ENCODE measurements at regions not wholly inside any gene's neighbourhood (a gene's known extent, or its start where the extent isn't known, plus 50 kb on each side); places are given as distances from the start of the nearest gene placed in this dataset.

DNA sequence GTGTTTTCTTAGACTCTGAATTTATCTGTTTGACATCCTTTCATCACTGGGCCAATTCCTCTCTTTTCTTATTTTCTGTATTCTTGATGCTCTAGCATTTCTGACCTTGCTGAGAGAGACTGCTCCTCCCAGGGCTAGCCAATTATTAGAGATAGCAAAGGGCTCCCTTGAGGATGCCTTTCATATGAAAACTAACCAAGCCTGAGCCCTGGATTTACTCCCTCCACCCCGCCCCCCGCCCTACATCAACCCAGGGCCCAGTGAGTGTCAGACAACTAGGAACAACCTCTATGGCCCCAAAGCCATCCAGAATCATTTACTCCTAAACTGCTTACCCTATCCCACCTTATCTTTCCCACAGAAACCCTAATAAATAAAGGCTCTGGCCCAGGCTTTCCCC is 69.7 kb upstream of the LARS2 start:
- Histone ChIP-seq H4K20me1 (ENCODE audit: insufficient read depth) (no peaks in the 10 kb centered on the region), H3K9me2 (ENCODE audit: insufficient read depth) (no peaks in the 10 kb centered on the region), H3K27ac (no peak overlapping the region), H2AFZ (no peak overlapping the region), H3K4me2 (ENCODE audit: unreplicated experiment) (no peak overlapping the region), H3K9me3 (ENCODE audit: low read depth) (no peaks in the 10 kb centered on the region), H3K36me3 (ENCODE audit: low read depth) (no peaks in the 10 kb centered on the region), H3F3A (ENCODE audit: insufficient read depth) (no peaks in the 10 kb centered on the region), H3K4me1 (ENCODE audit: insufficient read depth) (no peaks in the 10 kb centered on the region), H3K79me2 (ENCODE audit: insufficient read depth) (no peaks in the 10 kb centered on the region), H3K4me3 (no peak overlapping the region), H3K27me3 (replicated peaks; ENCODE audit: insufficient read depth) (peaks cover 22% of the 10 kb centered on the region; the same call in 1 of the 2 replicates), H3K9ac (no peak overlapping the region)
- 40 to 59% methylated on average over 1 to 2 of the region's 2 CpGs for WGBS, 2 experiments (ENCODE audit: low coverage in 1 of 2, low lambda C conversion rate in 2 of 2, missing lambda C conversion rate in 2 of 2)
- DNase-seq = no peak
- TF ChIP-seq EZH2phosphoT487 (IDR thresholded peaks at IDR 0.05; ENCODE audit: insufficient read depth, low read depth) (no peak), EZH2 (IDR thresholded peaks at IDR 0.05; ENCODE audit: insufficient read depth, poor library complexity, severe bottlenecking) (no peak)
- in situ Hi-C loops (cut with MboI) = no loop called here

GRCh38 chr3:45319231-45319995 is 69.0 kb upstream of the LARS2 start:
- 64 to 69% methylated on average over 10 of the region's 10 CpGs for WGBS, 2 experiments (ENCODE audit: low coverage in 1 of 2, low lambda C conversion rate in 2 of 2, missing lambda C conversion rate in 2 of 2)
- DNase-seq = no peak
- no peak overlapping the region for H3K4me2 ChIP-seq (ENCODE audit: unreplicated experiment)
- no peaks in the 10 kb centered on the region for H3K9me2 ChIP-seq (ENCODE audit: insufficient read depth)
- TF ChIP-seq EZH2 (IDR thresholded peaks at IDR 0.05; ENCODE audit: insufficient read depth, poor library complexity, severe bottlenecking) (no peak), EZH2phosphoT487 (IDR thresholded peaks at IDR 0.05; ENCODE audit: insufficient read depth, low read depth) (no peak)
- H3K9me3 ChIP-seq (ENCODE audit: low read depth) = no peaks in the 10 kb centered on the region
- H2AFZ ChIP-seq = no peak overlapping the region
- H3K27me3 ChIP-seq (replicated peaks; ENCODE audit: insufficient read depth) = peaks cover 22% of the 10 kb centered on the region; the same call in 1 of the 2 replicates
- no peak overlapping the region for H3K27ac ChIP-seq
- in situ Hi-C loops (cut with MboI) = no loop called here
- no peaks in the 10 kb centered on the region for H3K36me3 ChIP-seq (ENCODE audit: low read depth)
- H3K4me3 ChIP-seq = no peak overlapping the region
- no peak overlapping the region for H3K9ac ChIP-seq
- no peaks in the 10 kb centered on the region for H3K4me1 ChIP-seq (ENCODE audit: insufficient read depth)
- no peaks in the 10 kb centered on the region for H4K20me1 ChIP-seq (ENCODE audit: insufficient read depth)
- no peaks in the 10 kb centered on the region for H3F3A ChIP-seq (ENCODE audit: insufficient read depth)
- H3K79me2 ChIP-seq (ENCODE audit: insufficient read depth) = no peaks in the 10 kb centered on the region

- no peak overlapping the region for H3K27ac ChIP-seq
- H3K27me3 ChIP-seq (replicated peaks; ENCODE audit: insufficient read depth) = peaks cover 22% of the 10 kb centered on the region; the same call in 1 of the 2 replicates
- no peaks in the 10 kb centered on the region for H3K36me3 ChIP-seq (ENCODE audit: low read depth)
- H3K4me3 ChIP-seq = no peak overlapping the region
- no peak for DNase-seq
- H3K9me2 ChIP-seq (ENCODE audit: insufficient read depth) = no peaks in the 10 kb centered on the region
- no peak overlapping the region for H3K9ac ChIP-seq
- no peak overlapping the region for H3K4me2 ChIP-seq (ENCODE audit: unreplicated experiment)
- no peaks in the 10 kb centered on the region for H3F3A ChIP-seq (ENCODE audit: insufficient read depth)
- TF ChIP-seq EZH2phosphoT487 (IDR thresholded peaks at IDR 0.05; ENCODE audit: insufficient read depth, low read depth) = no peak
- TF ChIP-seq EZH2 (IDR thresholded peaks at IDR 0.05; ENCODE audit: insufficient read depth, poor library complexity, severe bottlenecking) = no peak
- in situ Hi-C loops (cut with MboI) = no loop called here
- H3K9me3 ChIP-seq (ENCODE audit: low read depth) = no peaks in the 10 kb centered on the region
- no peak overlapping the region for H2AFZ ChIP-seq
- no peaks in the 10 kb centered on the region for H3K79me2 ChIP-seq (ENCODE audit: insufficient read depth)
- H4K20me1 ChIP-seq (ENCODE audit: insufficient read depth) = no peaks in the 10 kb centered on the region
- no peaks in the 10 kb centered on the region for H3K4me1 ChIP-seq (ENCODE audit: insufficient read depth)
- 81 to 85% methylated on average over 3 of the region's 3 CpGs for WGBS, 2 experiments (ENCODE audit: low coverage in 1 of 2, low lambda C conversion rate in 2 of 2, missing lambda C conversion rate in 2 of 2)
These were observed 68.4 kb upstream of the LARS2 start for GRCh38 chr3:45319996-45320305.

DNA sequence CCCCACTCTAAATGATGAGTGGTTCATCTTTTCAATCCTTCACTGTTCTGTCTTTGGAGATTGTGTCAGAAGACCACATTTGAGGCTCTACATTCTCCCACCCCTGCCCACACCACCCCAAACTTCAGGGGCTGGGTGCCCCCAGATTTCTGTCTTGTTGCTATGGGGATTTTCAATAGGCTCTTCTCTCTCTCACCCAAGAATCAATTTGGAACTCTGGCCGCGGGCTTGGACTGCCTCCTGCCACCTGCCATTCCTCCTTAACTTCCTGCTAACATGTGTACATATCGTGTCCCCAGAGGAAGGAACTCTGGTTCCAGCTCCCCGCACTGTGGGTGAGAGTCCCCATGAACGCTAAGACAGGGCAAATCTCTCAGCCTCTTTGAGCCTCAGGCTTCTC is 67.4 kb upstream of the LARS2 start:
- H3K79me2 ChIP-seq (ENCODE audit: insufficient read depth) = no peaks in the 10 kb centered on the region
- TF ChIP-seq EZH2phosphoT487 (IDR thresholded peaks at IDR 0.05; ENCODE audit: insufficient read depth, low read depth) (no peak), EZH2 (IDR thresholded peaks at IDR 0.05; ENCODE audit: insufficient read depth, poor library complexity, severe bottlenecking) (no peak)
- no peaks in the 10 kb centered on the region for H4K20me1 ChIP-seq (ENCODE audit: insufficient read depth)
- H3K9me3 ChIP-seq (ENCODE audit: low read depth) = no peaks in the 10 kb centered on the region
- no peak overlapping the region for H3K4me2 ChIP-seq (ENCODE audit: unreplicated experiment)
- no peak overlapping the region for H3K9ac ChIP-seq
- H3K27me3 ChIP-seq (replicated peaks; ENCODE audit: insufficient read depth) = peaks cover 26% of the 10 kb centered on the region; the same call in 1 of the 2 replicates
- no peaks in the 10 kb centered on the region for H3K36me3 ChIP-seq (ENCODE audit: low read depth)
- H3F3A ChIP-seq (ENCODE audit: insufficient read depth) = no peaks in the 10 kb centered on the region
- no peak overlapping the region for H2AFZ ChIP-seq
- in situ Hi-C loops (cut with MboI) = no loop called here
- no peaks in the 10 kb centered on the region for H3K9me2 ChIP-seq (ENCODE audit: insufficient read depth)
- WGBS, 2 experiments (ENCODE audit: low coverage in 1 of 2, low lambda C conversion rate in 2 of 2, missing lambda C conversion rate in 2 of 2) = 88 to 93% methylated on average over 5 of the region's 5 CpGs
- no peaks in the 10 kb centered on the region for H3K4me1 ChIP-seq (ENCODE audit: insufficient read depth)
- no peak overlapping the region for H3K4me3 ChIP-seq
- no peak for DNase-seq
- no peak overlapping the region for H3K27ac ChIP-seq

Measured in GM23248 (cell line).